HG02623 (cell line): ENCODE measurements at regions not wholly inside any gene's neighbourhood (a gene's known extent, or its start where the extent isn't known, plus 50 kb on each side); places are given as distances from the start of the nearest gene placed in this dataset.

Experiments
- ATAC-seq: cut with Tn5 transposase; IDR thresholded peaks from one replicate; pipeline ENCODE4 v1.9.1; 2021; ENCODE audit warnings: moderate library complexity; ENCODE audit not compliant: unreplicated experiment

DNA sequence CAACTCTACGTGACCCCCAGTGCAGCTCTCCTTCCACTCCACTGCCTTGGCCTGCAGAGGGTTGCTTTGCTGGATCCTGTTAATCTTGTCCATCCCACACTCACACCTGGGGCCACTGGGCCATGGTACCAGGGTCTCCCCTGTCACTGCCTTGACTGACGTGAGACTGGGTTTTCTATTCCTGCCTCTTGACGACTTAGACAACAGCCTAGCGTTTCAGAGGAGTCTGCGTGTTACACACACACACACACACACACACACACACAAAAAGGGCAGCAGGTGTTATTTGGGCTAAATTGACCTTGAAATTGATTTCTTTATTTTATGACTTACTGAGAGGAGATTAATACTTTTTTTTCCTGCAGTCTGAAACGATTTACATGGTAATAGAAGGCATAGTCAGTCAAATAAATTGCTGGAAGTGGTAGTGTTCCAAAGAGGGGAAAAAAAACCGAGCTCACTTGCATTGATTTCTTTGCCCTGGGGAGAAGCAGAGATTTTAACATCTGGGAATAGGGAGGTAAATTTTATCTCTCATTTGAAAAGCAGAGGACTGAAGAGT is 492.3 kb upstream of the EEF2KMT start:
- ATAC-seq: no peak

DNA sequence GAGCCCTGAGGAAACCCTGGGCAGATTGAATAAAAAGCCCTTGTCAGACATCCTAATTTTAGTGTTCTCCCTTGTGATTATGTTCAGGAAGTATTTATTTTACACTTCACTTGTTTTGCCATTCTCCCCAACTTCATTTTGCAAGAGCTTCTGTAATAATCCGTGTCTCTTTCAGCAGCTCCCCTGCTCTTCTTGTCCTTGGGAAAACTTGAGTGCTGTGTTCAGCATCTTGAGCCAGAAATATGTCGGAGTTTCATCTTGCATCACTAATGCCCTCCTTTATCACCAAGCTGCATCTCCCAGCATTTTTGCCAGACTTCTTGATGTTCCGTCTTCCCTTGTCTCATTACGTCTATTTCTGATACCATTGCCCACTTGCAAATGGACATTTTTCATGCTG is 486.5 kb upstream of the EEF2KMT start:
- ATAC-seq: no peak

DNA sequence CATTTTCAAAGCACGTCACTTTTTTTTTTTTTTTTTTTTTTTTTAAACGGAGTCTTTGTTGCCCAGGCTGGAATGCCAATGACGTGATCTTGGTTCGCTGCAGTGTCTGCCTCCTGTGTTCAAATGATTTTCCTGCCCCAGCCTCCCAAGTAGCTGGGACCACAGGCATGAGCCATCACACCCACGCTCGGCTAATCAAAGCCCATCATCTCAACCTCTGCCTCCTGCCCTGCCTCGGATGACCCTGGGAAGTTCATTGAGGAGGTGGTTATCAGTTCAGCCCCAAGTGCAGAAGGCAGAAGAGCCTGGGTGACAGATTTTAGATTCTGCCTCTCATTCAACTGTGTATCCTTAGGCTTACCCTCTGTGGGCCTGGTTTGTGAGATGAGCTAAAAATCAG is 484.9 kb upstream of the EEF2KMT start:
- no peak for ATAC-seq

GRCh38 chr16:5581908-5582307 is 484.3 kb upstream of the EEF2KMT start:
- no peak for ATAC-seq

- no peak for ATAC-seq
Observed at GRCh38 chr16:5581428-5581827, 483.8 kb upstream of the EEF2KMT start.

DNA sequence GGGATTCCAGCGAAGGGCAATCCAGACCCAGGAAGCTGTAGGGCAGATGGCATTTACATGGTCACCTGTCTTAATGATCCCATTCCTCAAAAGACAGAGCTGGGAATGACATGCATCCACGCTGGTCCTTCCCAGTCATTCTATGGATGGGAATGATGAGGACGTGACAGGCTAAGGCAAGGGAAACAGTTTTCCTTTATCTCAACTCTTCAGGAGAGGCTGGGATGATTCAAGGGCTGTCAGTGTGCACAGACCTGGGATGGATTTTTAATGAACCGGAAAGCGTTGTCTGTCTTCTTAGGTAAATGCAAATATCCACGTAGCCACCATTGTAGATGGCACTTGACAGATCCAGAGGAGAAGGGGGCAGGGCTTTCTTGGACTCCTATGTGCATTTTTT is 483.2 kb upstream of the EEF2KMT start:
- no peak for ATAC-seq

GRCh38 chr16:5580296-5580695 is 482.7 kb upstream of the EEF2KMT start:
- ATAC-seq: no peak

DNA sequence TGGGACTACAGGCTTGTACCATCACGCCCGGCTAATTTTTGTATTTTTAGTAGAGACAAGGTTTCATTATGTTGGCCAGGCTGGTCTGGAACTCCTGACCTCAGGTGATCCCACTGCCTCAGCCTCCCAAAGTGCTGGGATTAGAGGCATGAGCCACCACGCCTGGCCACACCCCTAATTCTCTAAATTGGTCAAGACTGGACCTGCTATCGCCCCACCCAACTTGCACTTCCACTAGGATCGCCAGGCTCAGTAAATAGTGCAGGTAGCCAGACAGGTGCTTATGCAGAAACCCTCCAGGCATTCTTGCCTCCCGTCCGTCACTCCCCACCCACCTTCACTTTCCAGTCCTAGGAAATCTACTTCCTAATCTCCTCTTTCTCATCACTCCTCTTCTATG is 481.4 kb upstream of the EEF2KMT start:
- no peak for ATAC-seq

DNA sequence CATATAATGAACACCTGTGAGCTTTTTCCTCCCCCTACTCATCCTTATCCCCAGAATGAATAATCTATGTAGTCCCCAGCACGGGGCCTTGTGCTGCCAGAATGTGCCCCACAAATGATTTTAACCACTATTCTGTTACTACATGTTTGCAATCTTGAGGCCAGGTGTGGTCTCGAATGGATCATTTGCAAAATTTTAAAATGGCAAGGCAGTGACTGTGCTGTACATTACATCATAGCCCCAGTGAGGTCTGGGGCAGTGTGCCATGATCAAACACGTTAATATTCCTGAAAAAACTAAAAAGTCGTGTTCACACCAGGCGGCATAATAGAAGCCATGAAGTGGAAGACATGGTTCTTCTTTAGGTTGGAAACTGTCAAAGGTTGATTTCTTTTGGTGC is 479.9 kb upstream of the EEF2KMT start:
- no peak for ATAC-seq

- ATAC-seq: no peak
Observed at GRCh38 chr16:5575646-5576245, 478.2 kb upstream of the EEF2KMT start.

DNA sequence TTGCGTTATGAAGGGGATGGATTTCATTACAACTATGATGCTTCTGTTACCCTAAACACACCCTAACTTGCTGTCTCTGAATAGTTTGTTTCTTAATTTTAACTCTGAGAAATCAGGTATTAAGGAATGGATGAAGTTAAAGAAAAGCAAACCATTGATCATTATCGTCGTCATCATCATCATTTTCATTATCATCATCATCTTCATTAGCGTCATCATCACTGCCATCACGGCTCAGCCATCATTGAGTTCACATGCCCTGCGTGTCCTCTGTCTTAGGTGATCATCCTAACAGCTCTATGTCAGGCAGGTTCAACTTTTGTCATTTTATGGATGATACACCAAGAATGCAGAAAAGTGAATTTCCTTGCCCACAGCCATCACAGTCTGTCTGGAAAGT is 477.5 kb upstream of the EEF2KMT start:
- no peak for ATAC-seq

DNA sequence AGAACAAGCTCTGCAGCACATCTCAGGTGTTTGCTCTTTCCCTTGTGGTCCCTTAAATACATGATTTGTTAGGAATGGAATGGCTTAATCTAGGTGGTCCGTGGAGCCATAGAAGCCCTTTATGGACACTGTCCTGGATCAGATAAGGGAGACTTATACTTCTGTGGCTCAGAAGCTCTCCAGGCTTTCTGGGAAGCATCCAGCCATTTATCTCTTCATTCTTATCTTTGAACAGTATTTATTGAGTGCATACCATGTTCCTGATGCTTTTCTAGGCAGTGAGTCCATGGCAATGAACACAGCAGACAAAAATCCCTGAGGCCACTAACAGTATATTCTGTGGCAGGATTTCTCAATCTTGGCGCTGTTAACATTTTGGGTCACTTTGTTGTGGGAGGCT is 474.5 kb upstream of the EEF2KMT start:
- no peak for ATAC-seq

DNA sequence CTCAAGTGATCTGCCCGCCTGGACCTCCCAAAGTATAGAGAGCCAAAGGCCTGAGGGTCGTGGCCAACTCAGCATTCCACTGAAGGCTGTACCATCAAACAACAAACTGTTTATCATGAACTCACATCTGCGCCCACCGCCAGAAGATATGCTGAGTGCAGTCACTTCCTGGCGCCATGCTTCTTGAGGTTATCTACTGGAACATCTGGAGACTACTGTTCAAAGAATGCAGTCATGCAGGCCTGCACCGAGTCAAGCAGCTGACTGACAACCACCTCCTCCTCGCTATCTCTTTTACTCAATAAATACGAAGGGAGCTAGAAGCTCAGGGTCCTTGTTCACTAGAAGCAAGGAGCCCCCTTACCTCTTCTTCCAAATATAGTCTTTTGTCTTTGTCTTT is 473.9 kb upstream of the EEF2KMT start:
- no peak for ATAC-seq

GRCh38 chr16:5561800-5562199 is 464.2 kb upstream of the EEF2KMT start:
- no peak for ATAC-seq

DNA sequence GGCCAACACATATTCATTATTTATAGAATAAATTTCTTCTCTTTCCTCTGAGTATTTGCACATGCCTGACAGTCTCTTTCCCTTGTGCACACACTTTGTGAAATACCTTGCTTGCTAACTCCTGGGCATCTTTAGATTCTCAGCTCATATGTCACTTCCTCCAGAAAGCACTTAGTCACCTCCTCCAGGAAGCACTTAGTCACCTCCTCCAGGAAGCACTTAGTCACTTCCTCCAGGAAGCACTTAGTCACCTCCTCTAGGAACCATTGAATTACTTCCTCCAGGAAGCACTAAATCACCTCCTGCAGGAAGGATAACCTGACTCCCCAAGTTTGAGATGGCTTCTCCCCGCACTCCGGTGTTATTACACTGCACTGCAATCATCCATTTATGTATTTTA is 462.5 kb upstream of the EEF2KMT start:
- ATAC-seq: no peak

- no peak for ATAC-seq
Observed at GRCh38 chr16:5557966-5558365, 460.4 kb upstream of the EEF2KMT start.

- no peak for ATAC-seq
Observed at GRCh38 chr16:5557448-5557847, 459.9 kb upstream of the EEF2KMT start.

- ATAC-seq: no peak
Observed at GRCh38 chr16:5556158-5556810, 458.7 kb upstream of the EEF2KMT start.

DNA sequence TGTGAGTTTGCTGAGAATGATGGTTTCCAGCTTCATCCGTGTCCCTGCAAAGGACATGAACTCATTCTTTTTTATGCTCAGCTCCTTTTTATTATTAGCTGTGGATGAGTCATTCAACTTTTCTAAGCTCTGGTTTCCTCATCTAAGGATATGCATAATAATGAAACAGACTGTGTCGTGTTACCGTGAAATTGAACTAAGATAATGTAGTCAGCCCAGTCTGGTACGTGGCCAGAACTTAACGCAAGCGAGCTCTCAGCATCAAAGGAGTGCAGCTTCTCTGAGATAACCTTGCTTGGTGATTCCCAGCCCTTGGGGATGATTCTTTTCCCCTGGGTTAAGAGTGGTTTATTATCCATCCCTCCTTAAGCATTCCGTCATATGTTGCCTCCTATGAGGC is 454.3 kb upstream of the EEF2KMT start:
- ATAC-seq: no peak

DNA sequence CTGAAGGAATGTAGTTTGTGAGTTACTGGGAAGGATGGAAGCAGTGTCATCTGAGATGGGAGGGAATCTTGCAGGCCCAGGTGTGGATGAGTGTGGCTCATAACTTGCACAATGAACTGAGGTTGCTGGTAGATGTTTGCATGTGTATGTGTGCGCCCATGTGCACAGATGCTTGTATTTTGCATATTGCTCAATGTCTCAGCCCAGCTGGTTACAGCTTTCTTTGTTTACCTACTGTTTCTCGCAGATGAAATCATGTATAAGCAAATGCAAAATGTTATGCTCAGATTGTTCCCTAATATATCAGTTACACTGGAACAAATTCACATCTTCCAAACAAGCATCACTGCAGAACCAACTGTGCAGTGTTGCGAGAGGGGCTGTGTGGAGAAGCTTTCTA is 452.2 kb upstream of the EEF2KMT start:
- no peak for ATAC-seq

GRCh38 chr16:5541356-5541755 is 443.8 kb upstream of the EEF2KMT start:
- ATAC-seq: no peak

DNA sequence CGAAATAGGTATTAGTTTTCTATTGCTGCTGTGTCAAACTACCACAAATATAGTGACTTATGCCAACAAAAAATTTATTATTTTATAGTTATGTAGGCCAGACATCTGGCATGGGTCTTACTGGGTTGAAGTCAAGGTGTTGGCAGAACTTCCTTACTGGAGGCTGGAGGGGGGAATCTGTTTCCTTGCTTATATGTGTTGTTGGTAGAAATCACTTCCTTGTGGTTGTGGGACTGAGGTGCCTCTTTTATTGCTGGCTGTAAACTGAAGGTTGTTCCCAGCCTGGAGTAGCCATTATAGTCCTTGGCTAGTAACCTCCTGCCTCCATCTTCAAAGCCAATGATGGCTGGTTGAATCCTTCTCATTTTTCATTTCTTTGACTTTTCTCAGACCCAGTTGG is 439.8 kb upstream of the EEF2KMT start:
- ATAC-seq: no peak
